ENCODE measurements at regions not wholly inside any gene's neighbourhood (a gene's known extent, or its start where the extent isn't known, plus 50 kb on each side); places are given as distances from the start of the nearest gene placed in this dataset.

DNA sequence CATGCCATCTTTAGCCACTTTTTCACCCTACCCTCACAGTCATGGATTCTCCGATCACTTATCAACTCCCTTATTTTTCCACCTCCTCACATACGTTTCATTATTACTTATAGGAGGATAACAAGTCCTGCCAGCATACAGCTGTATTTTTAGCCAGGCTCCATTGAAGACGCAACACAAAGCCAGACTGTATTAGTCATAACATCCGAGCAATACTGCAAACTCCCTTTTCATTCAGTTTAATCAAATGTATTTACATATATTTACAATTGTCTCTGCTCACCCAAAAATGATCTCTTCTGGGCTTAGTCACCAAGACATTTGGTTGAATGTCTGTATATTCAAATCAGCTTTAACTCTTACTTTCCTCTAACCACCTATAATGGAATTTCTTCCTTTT is 126.4 kb upstream of the PRLR start:
- TF ChIP-seq Cebpa-rat (IDR thresholded peaks at IDR 0.05): no peak
- Histone ChIP-seq H3K9ac (no peak overlapping the region), H3K4me2 (no peak overlapping the region), H4K20me1 (no peaks in the 10 kb centered on the region), H3K27me3 (no peaks in the 10 kb centered on the region), H3K4me3 (no peak overlapping the region), H3K4me1 (no peaks in the 10 kb centered on the region), H3K9me3 (peaks cover 16% of the 10 kb centered on the region), H3K36me3 (no peaks in the 10 kb centered on the region), H3K27ac (no peak overlapping the region)

DNA sequence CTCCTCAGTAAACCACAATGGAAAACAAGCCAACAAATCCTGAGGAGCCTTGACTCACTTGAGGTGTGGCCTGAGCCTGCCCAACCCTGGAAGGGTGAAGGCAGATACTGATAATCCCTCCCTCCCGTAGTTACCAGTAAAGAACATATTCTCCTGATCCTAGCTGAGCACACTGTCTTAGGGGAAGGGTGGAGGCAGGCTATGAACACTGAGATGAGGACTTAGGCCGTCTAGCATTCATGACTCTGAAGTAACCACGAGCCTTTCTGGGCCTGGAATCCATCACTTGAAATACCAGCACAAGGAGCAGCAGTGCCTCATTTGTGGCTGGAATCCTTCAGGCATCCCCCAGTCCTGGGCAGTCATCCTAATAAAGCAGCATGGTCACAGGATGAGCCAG is 124.5 kb upstream of the PRLR start:
- Histone ChIP-seq H3K36me3 (no peaks in the 10 kb centered on the region), H3K9me3 (peaks cover 34% of the 10 kb centered on the region), H3K4me2 (no peak overlapping the region), H3K4me3 (no peak overlapping the region), H3K9ac (no peak overlapping the region), H4K20me1 (no peaks in the 10 kb centered on the region), H3K4me1 (no peaks in the 10 kb centered on the region), H3K27me3 (no peaks in the 10 kb centered on the region), H3K27ac (no peak overlapping the region)
- no peak for TF ChIP-seq Cebpa-rat (IDR thresholded peaks at IDR 0.05)

DNA sequence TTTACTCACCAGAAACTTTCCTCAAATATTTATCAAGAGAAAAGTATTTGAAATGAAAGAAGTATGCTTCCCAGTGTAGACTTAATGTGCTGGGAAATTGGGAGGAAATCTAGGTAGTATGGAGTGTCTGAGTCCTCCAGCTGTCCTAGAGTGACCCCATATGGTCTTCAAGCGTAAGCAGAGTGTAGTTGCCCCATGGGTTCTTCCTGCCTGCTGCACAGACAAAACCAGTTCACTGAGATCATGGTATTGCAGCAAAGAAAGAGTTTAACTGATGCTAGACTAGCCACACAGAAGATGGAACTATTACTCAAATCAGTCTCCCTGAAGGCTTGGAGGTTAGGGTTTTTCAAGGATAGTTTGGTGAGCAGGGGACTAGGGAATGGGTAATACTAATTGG is 114.9 kb upstream of the PRLR start:
- Histone ChIP-seq H4K20me1 (no peaks in the 10 kb centered on the region), H3K27me3 (no peaks in the 10 kb centered on the region), H3K4me1 (no peaks in the 10 kb centered on the region), H3K4me2 (no peak overlapping the region), H3K4me3 (no peak overlapping the region), H3K9ac (no peak overlapping the region), H3K9me3 (peaks cover 14% of the 10 kb centered on the region; the same call in 1 of the 2 replicates), H3K27ac (no peak overlapping the region), H3K36me3 (no peaks in the 10 kb centered on the region)
- no peak for TF ChIP-seq Cebpa-rat (IDR thresholded peaks at IDR 0.05)

DNA sequence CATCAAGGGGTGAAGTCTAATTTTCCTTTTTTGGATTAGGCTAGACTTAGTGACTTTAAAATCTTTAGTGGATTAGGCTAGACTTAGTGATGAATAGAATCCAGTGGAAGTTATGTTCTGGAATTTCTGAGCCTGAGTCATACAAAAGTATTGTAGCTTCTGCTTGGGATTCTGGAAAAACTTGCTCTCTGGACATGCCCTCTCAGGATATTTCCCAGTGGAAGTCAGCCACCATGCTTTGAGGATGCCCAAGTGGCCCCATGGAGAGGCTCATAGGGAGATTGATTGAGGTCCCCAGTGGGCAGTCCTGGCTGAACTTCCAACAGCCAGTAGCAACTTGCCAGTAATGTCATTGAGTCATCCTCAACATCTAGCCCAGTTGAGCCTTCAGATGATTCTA is 112.4 kb upstream of the PRLR start:
- Histone ChIP-seq H3K9ac (no peak overlapping the region), H3K27me3 (no peaks in the 10 kb centered on the region), H3K36me3 (no peaks in the 10 kb centered on the region), H3K9me3 (peaks cover 6% of the 10 kb centered on the region; the same call in 1 of the 2 replicates), H3K27ac (no peak overlapping the region), H4K20me1 (no peaks in the 10 kb centered on the region), H3K4me1 (no peaks in the 10 kb centered on the region), H3K4me3 (no peak overlapping the region), H3K4me2 (no peak overlapping the region)
- TF ChIP-seq Cebpa-rat (IDR thresholded peaks at IDR 0.05): no peak

- Histone ChIP-seq H3K36me3 (no peaks in the 10 kb centered on the region), H3K4me1 (no peaks in the 10 kb centered on the region), H3K4me3 (no peak overlapping the region), H3K27ac (no peak overlapping the region), H3K9me3 (peaks cover 6% of the 10 kb centered on the region; the same call in 1 of the 2 replicates), H4K20me1 (no peaks in the 10 kb centered on the region), H3K9ac (no peak overlapping the region), H3K27me3 (no peaks in the 10 kb centered on the region), H3K4me2 (no peak overlapping the region)
- no peak for TF ChIP-seq Cebpa-rat (IDR thresholded peaks at IDR 0.05)
Measured at GRCh38 chr5:35341189-35341588, 110.9 kb upstream of the PRLR start.

- Histone ChIP-seq H3K4me1 (no peaks in the 10 kb centered on the region), H3K27ac (no peak overlapping the region), H3K9ac (no peak overlapping the region), H3K36me3 (no peaks in the 10 kb centered on the region), H3K4me3 (no peak overlapping the region), H3K27me3 (no peaks in the 10 kb centered on the region), H3K9me3 (peaks cover 6% of the 10 kb centered on the region; the same call in 1 of the 2 replicates), H3K4me2 (no peak overlapping the region), H4K20me1 (no peaks in the 10 kb centered on the region)
- TF ChIP-seq Cebpa-rat (IDR thresholded peaks at IDR 0.05): no peak
Measured at GRCh38 chr5:35339616-35340100, 109.4 kb upstream of the PRLR start.

- Histone ChIP-seq H3K4me2 (no peak overlapping the region), H3K27me3 (no peaks in the 10 kb centered on the region), H4K20me1 (no peaks in the 10 kb centered on the region), H3K4me3 (no peak overlapping the region), H3K9me3 (peaks cover 5% of the 10 kb centered on the region; the same call in 1 of the 2 replicates), H3K4me1 (no peaks in the 10 kb centered on the region), H3K9ac (no peak overlapping the region), H3K27ac (no peak overlapping the region), H3K36me3 (no peaks in the 10 kb centered on the region)
- no peak for TF ChIP-seq Cebpa-rat (IDR thresholded peaks at IDR 0.05)
Measured at GRCh38 chr5:35339006-35339405, 108.7 kb upstream of the PRLR start.

- H3K36me3 ChIP-seq: no peaks in the 10 kb centered on the region
- TF ChIP-seq Cebpa-rat (IDR thresholded peaks at IDR 0.05): no peak
- H3K27me3 ChIP-seq: no peaks in the 10 kb centered on the region
- no peaks in the 10 kb centered on the region for H4K20me1 ChIP-seq
- H3K4me1 ChIP-seq: no peaks in the 10 kb centered on the region
- H3K9me3 ChIP-seq: no peaks in the 10 kb centered on the region
- H3K27ac ChIP-seq: no peak overlapping the region
- H3K9ac ChIP-seq: no peak overlapping the region
- no peak overlapping the region for H3K4me3 ChIP-seq
- no peak overlapping the region for H3K4me2 ChIP-seq
Measured at GRCh38 chr5:35338157-35338453, 107.8 kb upstream of the PRLR start.

GRCh38 chr5:35337340-35338156 is 107.3 kb upstream of the PRLR start:
- Histone ChIP-seq H3K27me3 (no peaks in the 10 kb centered on the region), H3K4me2 (no peak overlapping the region), H3K36me3 (no peaks in the 10 kb centered on the region), H4K20me1 (no peaks in the 10 kb centered on the region), H3K27ac (no peak overlapping the region), H3K9ac (no peak overlapping the region), H3K9me3 (no peaks in the 10 kb centered on the region), H3K4me1 (no peaks in the 10 kb centered on the region), H3K4me3 (no peak overlapping the region)
- no peak for TF ChIP-seq Cebpa-rat (IDR thresholded peaks at IDR 0.05)

DNA sequence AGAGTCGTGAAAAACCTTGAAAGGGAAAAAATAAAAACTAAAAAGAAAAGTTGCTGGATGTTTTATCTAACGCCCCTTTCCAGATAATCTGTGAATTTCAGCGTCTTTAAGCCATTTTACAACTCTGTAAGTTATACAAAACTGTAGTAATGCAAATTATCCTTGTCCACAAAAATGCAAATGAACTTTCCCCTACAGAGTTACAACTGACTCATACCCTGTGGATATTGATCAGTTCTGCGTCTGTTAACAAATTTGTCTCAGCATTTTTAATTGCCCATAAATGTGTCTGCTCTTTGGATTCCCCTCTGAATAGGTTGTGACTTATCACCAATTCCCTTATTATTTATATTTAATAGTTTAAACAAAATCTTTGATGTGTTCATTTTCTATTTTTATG is 105.9 kb upstream of the PRLR start:
- H3K4me1 ChIP-seq: no peaks in the 10 kb centered on the region
- no peaks in the 10 kb centered on the region for H3K27me3 ChIP-seq
- no peak overlapping the region for H3K9ac ChIP-seq
- no peak overlapping the region for H3K4me2 ChIP-seq
- TF ChIP-seq Cebpa-rat (IDR thresholded peaks at IDR 0.05): no peak
- H3K9me3 ChIP-seq: no peaks in the 10 kb centered on the region
- H4K20me1 ChIP-seq: no peaks in the 10 kb centered on the region
- H3K27ac ChIP-seq: no peak overlapping the region
- H3K4me3 ChIP-seq: no peak overlapping the region
- H3K36me3 ChIP-seq: no peaks in the 10 kb centered on the region

All from BLaER1 (cell line).